SK-MEL-5 (cell line): ENCODE measurements at regions not wholly inside any gene's neighbourhood (a gene's known extent, or its start where the extent isn't known, plus 50 kb on each side); places are given as distances from the start of the nearest gene placed in this dataset.
"Not testable (repeated sequence)": the region's sequence is repeated elsewhere in the genome, so short reads cannot be mapped to it uniquely, and the experiment has no call there.

Experiments used
- DNase-seq: peaks from one replicate; pipeline ENCODE4 v3.0.0-alpha.2; 2016; ENCODE audit warnings: low read depth, low spot score
- in situ Hi-C: cut with HindIII; loops from 2 replicates; pipeline ENCODE4 v1.10.0; 2016; ENCODE audit warnings: low sequenced_read_pairs, high pct_unique_total_duplicates, low pct_unique_long_range_greater_than_20kb

- no peak for DNase-seq
- in situ Hi-C loops, result no loop called here
Observed at GRCh38 chr9:108262836-108263235, 593.0 kb downstream of the ACTL7B start.

- in situ Hi-C loops, result no loop called here
- no peak for DNase-seq
Observed at GRCh38 chr9:108259917-108260675, 595.7 kb downstream of the ACTL7B start.

- DNase-seq, result peak; percentile 90
- in situ Hi-C loops, result no loop called here
Observed at GRCh38 chr9:108258640-108259039, 597.1 kb downstream of the ACTL7B start.

- in situ Hi-C loops, result no loop called here
- DNase-seq, result no peak
Observed at GRCh38 chr9:108257382-108257781, 598.4 kb downstream of the ACTL7B start.

- in situ Hi-C loops, result no loop called here
- no peak for DNase-seq
Observed at GRCh38 chr9:108254236-108254635, 601.5 kb downstream of the ACTL7B start.

- in situ Hi-C loops, DNase-seq: not testable (repeated sequence)
Observed at GRCh38 chr9:108247391-108247790, 608.4 kb downstream of the ACTL7B start.

- in situ Hi-C loops, result no loop called here
- DNase-seq, result peak; percentile 51
Observed at GRCh38 chr9:108245901-108246300, 609.9 kb downstream of the ACTL7B start.

GRCh38 chr9:108245331-108245730, 610.5 kb downstream of the ACTL7B start:
- peak; percentile 63 for DNase-seq
- in situ Hi-C loops, result no loop called here

- in situ Hi-C loops, result no loop called here
Observed at GRCh38 chr9:108244686-108245085, 611.1 kb downstream of the ACTL7B start.

GRCh38 chr9:108241384-108242073, 614.3 kb downstream of the ACTL7B start:
- in situ Hi-C loops, result no loop called here
- DNase-seq, result no peak

More at GRCh38 chr9:108244686-108245085, 611.1 kb downstream of the ACTL7B start:
- DNase-seq, result no peak

- DNase-seq, result no peak
- in situ Hi-C loops, result no loop called here
Observed at GRCh38 chr9:108239696-108240321, 616.0 kb downstream of the ACTL7B start.

GRCh38 chr9:108235609-108236008, 620.2 kb downstream of the ACTL7B start:
- in situ Hi-C loops, result no loop called here
- DNase-seq, result no peak

GRCh38 chr9:108234811-108235210, 621.0 kb downstream of the ACTL7B start:
- DNase-seq, result no peak
- in situ Hi-C loops, result no loop called here

GRCh38 chr9:108225149-108225800, 630.5 kb downstream of the ACTL7B start:
- in situ Hi-C loops, result no loop called here

GRCh38 chr9:108224716-108225115, 631.1 kb downstream of the ACTL7B start:
- DNase-seq, result no peak
- in situ Hi-C loops, result no loop called here

More at GRCh38 chr9:108225149-108225800, 630.5 kb downstream of the ACTL7B start:
- DNase-seq, result no peak

- in situ Hi-C loops, result no loop called here
- DNase-seq, result no peak
Observed at GRCh38 chr9:108219664-108220063, 636.1 kb downstream of the ACTL7B start.

- no peak for DNase-seq
- in situ Hi-C loops, result no loop called here
Observed at GRCh38 chr9:108217431-108218349, 638.1 kb downstream of the ACTL7B start.
